ENCODE measurements at regions not wholly inside any gene's neighbourhood (a gene's known extent, or its start where the extent isn't known, plus 50 kb on each side); places are given as distances from the start of the nearest gene placed in this dataset.

- Histone ChIP-seq H3K9me3 (ENCODE audit: control insufficient read depth in 2 of 2, insufficient read depth in 1 of 2, low read depth in 1 of 2, low read length in 1 of 2) (no peaks in the 10 kb centered on the region), H3K4me3 (ENCODE audit: low read depth in 1 of 2, low read length in 2 of 2) (no peak overlapping the region), H3K27me3 (ENCODE audit: control insufficient read depth in 1 of 2, insufficient read depth in 2 of 2, low read length in 2 of 2) (no peaks in the 10 kb centered on the region), H3K27ac (ENCODE audit: low read depth in 2 of 2, low read length in 1 of 2) (no peak overlapping the region), H3K36me3 (ENCODE audit: control insufficient read depth in 2 of 2, insufficient read depth in 2 of 2, low read length in 1 of 2) (no peaks in the 10 kb centered on the region), H3K4me1 (ENCODE audit: control insufficient read depth in 2 of 2, insufficient read depth in 2 of 2, low read length in 1 of 2) (no peaks in the 10 kb centered on the region)
- 69 to 78% methylated on average over 9 of the region's 9 CpGs for WGBS, 2 donors
Measured at GRCh38 chr7:106493041-106493731, 167.8 kb downstream of the CCDC71L start.

DNA sequence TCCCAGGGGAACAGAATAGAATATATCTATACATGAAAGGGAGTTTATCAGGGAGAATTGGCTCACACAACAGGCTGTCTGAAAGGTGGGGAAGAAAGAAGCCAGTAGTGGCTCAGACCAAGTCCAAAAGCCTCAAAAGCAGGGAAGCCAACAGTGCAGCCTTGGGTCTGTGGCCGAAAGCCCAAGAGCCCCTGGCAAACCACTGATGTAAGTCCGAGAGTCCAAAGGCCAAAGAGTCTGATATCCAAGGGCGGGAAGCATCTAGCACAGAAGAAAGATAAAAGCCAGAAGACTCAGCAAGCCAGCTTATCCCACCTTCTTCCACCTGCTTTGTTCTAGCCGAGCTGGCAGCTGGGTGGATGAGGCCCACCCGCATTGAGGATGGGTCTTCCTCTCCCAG is 172.5 kb downstream of the CCDC71L start:
- Histone ChIP-seq H3K9me3 (ENCODE audit: control insufficient read depth in 2 of 2, insufficient read depth in 1 of 2, low read depth in 1 of 2, low read length in 1 of 2) (no peaks in the 10 kb centered on the region), H3K36me3 (ENCODE audit: control insufficient read depth in 2 of 2, insufficient read depth in 2 of 2, low read length in 1 of 2) (no peaks in the 10 kb centered on the region), H3K4me3 (ENCODE audit: low read depth in 1 of 2, low read length in 2 of 2) (no peak overlapping the region), H3K27ac (ENCODE audit: low read depth in 2 of 2, low read length in 1 of 2) (no peak overlapping the region), H3K4me1 (ENCODE audit: control insufficient read depth in 2 of 2, insufficient read depth in 2 of 2, low read length in 1 of 2) (peaks cover 0 to 5% of the 10 kb centered on the region in 2 donors), H3K27me3 (ENCODE audit: control insufficient read depth in 1 of 2, insufficient read depth in 2 of 2, low read length in 2 of 2) (no peaks in the 10 kb centered on the region)
- WGBS, 2 donors, result 74 to 83% methylated on average over 5 of the region's 5 CpGs

DNA sequence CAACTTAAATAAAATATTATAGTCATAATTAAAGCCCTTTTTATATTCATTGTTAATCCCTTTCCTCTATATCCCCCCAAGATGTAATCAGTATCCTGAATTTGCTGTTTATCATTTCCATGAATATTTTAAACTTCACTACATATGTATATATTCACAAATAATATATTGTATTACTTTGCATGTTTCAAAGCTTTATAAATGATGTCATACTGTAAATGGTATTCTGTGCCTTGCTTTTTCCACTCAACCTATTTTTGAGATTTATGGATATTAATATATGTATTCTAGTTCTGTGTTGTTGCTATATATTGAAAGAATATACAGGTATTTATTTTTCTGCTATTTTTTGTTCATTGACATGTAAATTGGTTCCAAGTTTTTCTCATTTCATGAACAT is 173.1 kb downstream of the CCDC71L start:
- no peaks in the 10 kb centered on the region for H3K9me3 ChIP-seq (ENCODE audit: control insufficient read depth in 2 of 2, insufficient read depth in 1 of 2, low read depth in 1 of 2, low read length in 1 of 2)
- no peak overlapping the region for H3K4me3 ChIP-seq (ENCODE audit: low read depth in 1 of 2, low read length in 2 of 2)
- H3K27me3 ChIP-seq (ENCODE audit: control insufficient read depth in 1 of 2, insufficient read depth in 2 of 2, low read length in 2 of 2), result no peaks in the 10 kb centered on the region
- H3K27ac ChIP-seq (ENCODE audit: low read depth in 2 of 2, low read length in 1 of 2), result no peak overlapping the region
- H3K4me1 ChIP-seq (ENCODE audit: control insufficient read depth in 2 of 2, insufficient read depth in 2 of 2, low read length in 1 of 2), result peaks cover 0 to 5% of the 10 kb centered on the region in 2 donors
- no peaks in the 10 kb centered on the region for H3K36me3 ChIP-seq (ENCODE audit: control insufficient read depth in 2 of 2, insufficient read depth in 2 of 2, low read length in 1 of 2)

- Histone ChIP-seq H3K27me3 (ENCODE audit: control insufficient read depth in 1 of 2, insufficient read depth in 2 of 2, low read length in 2 of 2) (no peaks in the 10 kb centered on the region), H3K9me3 (ENCODE audit: control insufficient read depth in 2 of 2, insufficient read depth in 1 of 2, low read depth in 1 of 2, low read length in 1 of 2) (no peaks in the 10 kb centered on the region), H3K36me3 (ENCODE audit: control insufficient read depth in 2 of 2, insufficient read depth in 2 of 2, low read length in 1 of 2) (no peaks in the 10 kb centered on the region), H3K4me1 (ENCODE audit: control insufficient read depth in 2 of 2, insufficient read depth in 2 of 2, low read length in 1 of 2) (peaks cover 0 to 5% of the 10 kb centered on the region in 2 donors), H3K27ac (ENCODE audit: low read depth in 2 of 2, low read length in 1 of 2) (peak overlapping the region in 1 of 2 donors; percentile 44), H3K4me3 (ENCODE audit: low read depth in 1 of 2, low read length in 2 of 2) (no peak overlapping the region)
- WGBS, 2 donors, result 60 to 61% methylated on average over 3 of the region's 3 CpGs
Measured at GRCh38 chr7:106486331-106486730, 174.6 kb downstream of the CCDC71L start.

GRCh38 chr7:106485919-106486318 is 175.0 kb downstream of the CCDC71L start:
- no peaks in the 10 kb centered on the region for H3K27me3 ChIP-seq (ENCODE audit: control insufficient read depth in 1 of 2, insufficient read depth in 2 of 2, low read length in 2 of 2)
- no peaks in the 10 kb centered on the region for H3K9me3 ChIP-seq (ENCODE audit: control insufficient read depth in 2 of 2, insufficient read depth in 1 of 2, low read depth in 1 of 2, low read length in 1 of 2)
- no peaks in the 10 kb centered on the region for H3K36me3 ChIP-seq (ENCODE audit: control insufficient read depth in 2 of 2, insufficient read depth in 2 of 2, low read length in 1 of 2)
- peaks cover 0 to 5% of the 10 kb centered on the region in 2 donors for H3K4me1 ChIP-seq (ENCODE audit: control insufficient read depth in 2 of 2, insufficient read depth in 2 of 2, low read length in 1 of 2)
- 74 to 77% methylated on average over 1 of the region's 1 CpG for WGBS, 2 donors
- H3K27ac ChIP-seq (ENCODE audit: low read depth in 2 of 2, low read length in 1 of 2), result peak overlapping the region in 1 of 2 donors; percentile 44
- H3K4me3 ChIP-seq (ENCODE audit: low read depth in 1 of 2, low read length in 2 of 2), result no peak overlapping the region

- 64 to 76% methylated on average over 1 of the region's 1 CpG for WGBS, 2 donors
- peaks cover 0 to 5% of the 10 kb centered on the region in 2 donors for H3K4me1 ChIP-seq (ENCODE audit: control insufficient read depth in 2 of 2, insufficient read depth in 2 of 2, low read length in 1 of 2)
- H3K4me3 ChIP-seq (ENCODE audit: low read depth in 1 of 2, low read length in 2 of 2), result no peak overlapping the region
- H3K9me3 ChIP-seq (ENCODE audit: control insufficient read depth in 2 of 2, insufficient read depth in 1 of 2, low read depth in 1 of 2, low read length in 1 of 2), result no peaks in the 10 kb centered on the region
- no peaks in the 10 kb centered on the region for H3K27me3 ChIP-seq (ENCODE audit: control insufficient read depth in 1 of 2, insufficient read depth in 2 of 2, low read length in 2 of 2)
- peak overlapping the region; percentile 65 to 82 for H3K27ac ChIP-seq (ENCODE audit: low read depth in 2 of 2, low read length in 1 of 2)
- no peaks in the 10 kb centered on the region for H3K36me3 ChIP-seq (ENCODE audit: control insufficient read depth in 2 of 2, insufficient read depth in 2 of 2, low read length in 1 of 2)
Measured at GRCh38 chr7:106485031-106485551, 175.9 kb downstream of the CCDC71L start.

GRCh38 chr7:106484562-106484961 is 176.4 kb downstream of the CCDC71L start:
- Histone ChIP-seq H3K4me3 (ENCODE audit: low read depth in 1 of 2, low read length in 2 of 2) (no peak overlapping the region), H3K27ac (ENCODE audit: low read depth in 2 of 2, low read length in 1 of 2) (peak overlapping the region; percentile 40 to 65), H3K27me3 (ENCODE audit: control insufficient read depth in 1 of 2, insufficient read depth in 2 of 2, low read length in 2 of 2) (no peaks in the 10 kb centered on the region), H3K36me3 (ENCODE audit: control insufficient read depth in 2 of 2, insufficient read depth in 2 of 2, low read length in 1 of 2) (no peaks in the 10 kb centered on the region), H3K4me1 (ENCODE audit: control insufficient read depth in 2 of 2, insufficient read depth in 2 of 2, low read length in 1 of 2) (peaks cover 0 to 5% of the 10 kb centered on the region in 2 donors), H3K9me3 (ENCODE audit: control insufficient read depth in 2 of 2, insufficient read depth in 1 of 2, low read depth in 1 of 2, low read length in 1 of 2) (no peaks in the 10 kb centered on the region)
- 30 to 39% methylated on average over 1 of the region's 1 CpG for WGBS, 2 donors

DNA sequence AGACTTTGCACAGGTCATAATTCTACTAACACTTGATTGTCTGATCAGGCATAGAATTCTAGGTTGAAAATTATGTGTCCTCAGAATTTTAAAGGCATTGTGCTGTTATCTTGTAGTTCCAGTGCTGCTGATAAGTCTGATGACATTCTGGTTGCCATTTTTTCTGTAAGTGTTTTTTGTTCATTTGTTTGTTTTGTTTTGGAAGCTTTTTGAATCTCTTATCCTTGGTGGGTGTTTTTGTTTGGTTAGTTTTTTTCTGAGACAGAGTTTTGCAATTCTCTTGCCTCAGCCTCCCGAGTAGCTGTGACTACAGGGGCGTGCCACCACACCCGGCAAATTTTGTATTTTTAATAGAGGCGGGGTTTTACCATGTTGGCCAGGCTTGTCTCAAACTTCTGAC is 178.9 kb downstream of the CCDC71L start:
- Histone ChIP-seq H3K4me1 (ENCODE audit: control insufficient read depth in 2 of 2, insufficient read depth in 2 of 2, low read length in 1 of 2) (peaks cover 0 to 5% of the 10 kb centered on the region in 2 donors), H3K4me3 (ENCODE audit: low read depth in 1 of 2, low read length in 2 of 2) (no peak overlapping the region), H3K36me3 (ENCODE audit: control insufficient read depth in 2 of 2, insufficient read depth in 2 of 2, low read length in 1 of 2) (no peaks in the 10 kb centered on the region), H3K27ac (ENCODE audit: low read depth in 2 of 2, low read length in 1 of 2) (no peak overlapping the region), H3K27me3 (ENCODE audit: control insufficient read depth in 1 of 2, insufficient read depth in 2 of 2, low read length in 2 of 2) (no peaks in the 10 kb centered on the region), H3K9me3 (ENCODE audit: control insufficient read depth in 2 of 2, insufficient read depth in 1 of 2, low read depth in 1 of 2, low read length in 1 of 2) (no peaks in the 10 kb centered on the region)
- 74 to 82% methylated on average over 4 of the region's 4 CpGs for WGBS, 2 donors

DNA sequence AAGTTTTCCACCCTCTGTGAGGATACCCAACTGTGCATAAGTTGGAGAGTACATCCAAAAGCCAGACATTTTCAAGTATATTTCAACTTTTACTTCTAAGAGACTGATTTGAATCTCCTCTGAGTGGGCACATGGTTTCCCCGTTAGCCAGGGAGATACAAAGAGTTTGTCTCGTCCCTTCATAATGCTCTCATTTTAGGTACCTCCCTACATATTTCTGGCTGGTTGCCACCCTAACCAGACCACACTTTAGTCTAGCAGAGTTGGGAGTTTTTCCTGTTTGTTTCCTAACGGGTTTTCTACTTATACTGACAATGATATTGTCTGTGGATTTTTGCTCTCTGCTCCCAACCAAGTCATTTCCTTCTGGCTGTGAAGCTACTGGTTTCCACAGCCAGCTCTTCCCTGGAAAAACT is 180.3 kb downstream of the CCDC71L start:
- 45 to 51% methylated on average over 3 of the region's 3 CpGs for WGBS, 2 donors

DNA sequence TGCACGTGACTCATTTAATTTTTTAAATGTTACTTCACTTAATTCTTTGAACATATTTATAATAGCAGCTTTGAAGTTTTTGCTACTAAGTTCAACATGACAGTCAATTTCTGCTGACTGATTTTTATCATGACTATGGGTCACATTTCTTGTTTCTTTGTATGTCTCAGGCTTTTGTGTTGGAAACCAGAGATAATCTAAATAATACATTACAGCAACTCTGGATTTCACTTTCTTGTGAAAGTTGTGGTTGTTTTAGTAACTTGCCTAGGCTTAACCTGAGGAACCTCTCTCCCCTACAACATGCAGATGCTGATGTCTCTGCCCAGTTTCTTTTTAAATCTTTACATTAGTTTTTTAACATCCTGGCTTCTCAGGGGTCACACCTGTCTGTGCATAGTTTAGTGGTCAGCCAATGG is 180.8 kb downstream of the CCDC71L start:
- WGBS, 2 donors, result 55 to 59% methylated on average over 1 of the region's 1 CpG
- Histone ChIP-seq H3K4me1 (ENCODE audit: control insufficient read depth in 2 of 2, insufficient read depth in 2 of 2, low read length in 1 of 2) (peaks cover 0 to under 1% of the 10 kb centered on the region in 2 donors), H3K4me3 (ENCODE audit: low read depth in 1 of 2, low read length in 2 of 2) (no peak overlapping the region), H3K27ac (ENCODE audit: low read depth in 2 of 2, low read length in 1 of 2) (no peak overlapping the region), H3K27me3 (ENCODE audit: control insufficient read depth in 1 of 2, insufficient read depth in 2 of 2, low read length in 2 of 2) (no peaks in the 10 kb centered on the region), H3K9me3 (ENCODE audit: control insufficient read depth in 2 of 2, insufficient read depth in 1 of 2, low read depth in 1 of 2, low read length in 1 of 2) (no peaks in the 10 kb centered on the region), H3K36me3 (ENCODE audit: control insufficient read depth in 2 of 2, insufficient read depth in 2 of 2, low read length in 1 of 2) (no peaks in the 10 kb centered on the region)

More for the DNA sequence above, 180.3 kb downstream of the CCDC71L start:
- H3K4me1 ChIP-seq (ENCODE audit: control insufficient read depth in 2 of 2, insufficient read depth in 2 of 2, low read length in 1 of 2), result peaks cover 0 to 5% of the 10 kb centered on the region in 2 donors
- H3K9me3 ChIP-seq (ENCODE audit: control insufficient read depth in 2 of 2, insufficient read depth in 1 of 2, low read depth in 1 of 2, low read length in 1 of 2), result no peaks in the 10 kb centered on the region
- H3K36me3 ChIP-seq (ENCODE audit: control insufficient read depth in 2 of 2, insufficient read depth in 2 of 2, low read length in 1 of 2), result no peaks in the 10 kb centered on the region
- no peak overlapping the region for H3K4me3 ChIP-seq (ENCODE audit: low read depth in 1 of 2, low read length in 2 of 2)
- no peak overlapping the region for H3K27ac ChIP-seq (ENCODE audit: low read depth in 2 of 2, low read length in 1 of 2)
- H3K27me3 ChIP-seq (ENCODE audit: control insufficient read depth in 1 of 2, insufficient read depth in 2 of 2, low read length in 2 of 2), result no peaks in the 10 kb centered on the region

Measured in esophagus (tissue), 2 donors.